Spleen (tissue), 7 donors: ENCODE measurements at regions not wholly inside any gene's neighbourhood (a gene's known extent, or its start where the extent isn't known, plus 50 kb on each side); places are given as distances from the start of the nearest gene placed in this dataset.

ENCODE experiments used
- CTCF ChIP-seq, 11 experiments: fragments of 200-600 bp in 7 of 11; fragments of 450-650 bp in 4 of 11; sonication (generic) in 4 of 11; IDR thresholded peaks in 8 of 11; conservative IDR thresholded peaks in 3 of 11; 1 replicate in 7 of 11; 2 replicates in 4 of 11; pipeline versions ENCODE4 v1.4.0 to v1.8.0; 2016 to 2021; ENCODE audit warnings: antibody characterized with exemption in 11 of 11, inconsistent platforms in 4 of 11, mild to moderate bottlenecking in 1 of 11
- POLR2A ChIP-seq, 3 donors: fragments of 450-650 bp; IDR thresholded peaks; one replicate each; pipeline ENCODE4 v1.5.1; 2017; ENCODE audit warnings: antibody characterized with exemption in 3 of 3, mild to moderate bottlenecking in 1 of 3
- POLR2AphosphoS5 ChIP-seq, 3 donors: sonication (generic); formaldehyde crosslinking; IDR thresholded peaks; one replicate each; pipeline ENCODE4 v1.5.1; 2017; ENCODE audit warnings: antibody characterized with exemption in 3 of 3
- donor health status: DM: no; HTN: no; CAD: no; lungs with moderate emphysema.
- donor health status: DM: no; HTN: no; CAD: no.
- donor health status: DM: no; HTN: no; CAD: no.

DNA sequence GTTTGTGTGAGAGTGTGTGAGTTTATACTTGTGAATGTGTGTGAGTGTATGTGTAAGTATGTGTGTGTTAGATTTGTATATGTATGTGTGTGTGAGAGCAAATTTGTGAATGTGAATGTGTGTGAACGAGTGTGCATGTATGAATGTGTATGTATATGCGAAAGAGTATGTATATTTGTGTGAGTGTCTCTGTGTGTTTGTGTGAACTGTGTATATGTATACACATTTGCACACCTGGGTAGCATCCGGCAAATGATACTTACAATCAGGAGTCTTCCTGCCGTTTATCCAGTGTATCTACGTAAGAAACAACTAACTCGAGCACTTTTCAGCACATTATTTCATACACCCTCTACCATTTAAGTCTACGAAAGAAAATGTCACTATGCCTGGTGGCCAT, 487.4 kb downstream of the TNS3 start:
- no peak for TF ChIP-seq CTCF (IDR thresholded peaks at IDR 0.05 in 8 of 11, conservative IDR thresholded peaks at IDR 0.05 in 3 of 11)
- TF ChIP-seq POLR2A (IDR thresholded peaks at IDR 0.05): no peak
- TF ChIP-seq POLR2AphosphoS5 (IDR thresholded peaks at IDR 0.05): no peak
